SW 1271 (cell line): ENCODE measurements at regions not wholly inside any gene's neighbourhood (a gene's known extent, or its start where the extent isn't known, plus 50 kb on each side); places are given as distances from the start of the nearest gene placed in this dataset.

Experiments used
- DNase-seq, 2 experiments: peaks; one replicate each; lab custom pipeline; 2025; lab: John Stamatoyannopoulos, UW

- no peak for DNase-seq
These were observed 73.2 kb downstream of the GPR37 start for GRCh38 chr7:124692425-124692824.

GRCh38 chr7:124690840-124691239 is 74.8 kb downstream of the GPR37 start:
- DNase-seq = no peak

- no peak for DNase-seq
These were observed 75.7 kb downstream of the GPR37 start for GRCh38 chr7:124689931-124690330.

GRCh38 chr7:124689523-124689922 is 76.1 kb downstream of the GPR37 start:
- no peak for DNase-seq

GRCh38 chr7:124688991-124689390 is 76.6 kb downstream of the GPR37 start:
- DNase-seq = no peak

GRCh38 chr7:124686543-124687171 is 78.9 kb downstream of the GPR37 start:
- DNase-seq = no peak

GRCh38 chr7:124681946-124682345 is 83.6 kb downstream of the GPR37 start:
- DNase-seq = no peak

GRCh38 chr7:124680304-124680703 is 85.3 kb downstream of the GPR37 start:
- DNase-seq = no peak

GRCh38 chr7:124679586-124680225 is 85.9 kb downstream of the GPR37 start:
- DNase-seq = no peak

- no peak for DNase-seq
These were observed 86.4 kb downstream of the GPR37 start for GRCh38 chr7:124679146-124679545.

- no peak for DNase-seq
These were observed 91.1 kb downstream of the GPR37 start for GRCh38 chr7:124674451-124674850.

GRCh38 chr7:124672011-124672410 is 93.6 kb downstream of the GPR37 start:
- DNase-seq = no peak

- no peak for DNase-seq
These were observed 98.1 kb downstream of the GPR37 start for GRCh38 chr7:124667312-124668153.

GRCh38 chr7:124662937-124663336 is 102.7 kb downstream of the GPR37 start:
- no peak for DNase-seq

- no peak for DNase-seq
These were observed 103.2 kb downstream of the GPR37 start for GRCh38 chr7:124662372-124662771.

GRCh38 chr7:124655990-124656389 is 109.6 kb downstream of the GPR37 start:
- no peak for DNase-seq

- DNase-seq = no peak
These were observed 113.4 kb downstream of the GPR37 start for GRCh38 chr7:124652237-124652636.

GRCh38 chr7:124651136-124651535 is 114.5 kb downstream of the GPR37 start:
- no peak for DNase-seq

GRCh38 chr7:124649397-124650014 is 116.1 kb downstream of the GPR37 start:
- DNase-seq = no peak

- no peak for DNase-seq
These were observed 117.8 kb downstream of the GPR37 start for GRCh38 chr7:124647630-124648306.

GRCh38 chr7:124645704-124646103 is 119.9 kb downstream of the GPR37 start:
- DNase-seq = no peak

GRCh38 chr7:124643311-124643811 is 122.2 kb downstream of the GPR37 start:
- DNase-seq = no peak
